Left ventricle myocardium inferior (tissue), 1 donor: ENCODE measurements at regions not wholly inside any gene's neighbourhood (a gene's known extent, or its start where the extent isn't known, plus 50 kb on each side); places are given as distances from the start of the nearest gene placed in this dataset.

Experiments
- DNase-seq: peaks from one replicate; pipeline ENCODE4 v3.0.0-alpha.2; 2020
- H3K27ac ChIP-seq: fragments of 200-600 bp; replicated peaks from 2 replicates; pipeline ENCODE4 v1.8.0; 2021
- H3K27me3 ChIP-seq: fragments of 200-600 bp; 2 replicates; pipeline ENCODE4 v1.8.0; 2021; ENCODE audit warnings: low read depth
- H3K36me3 ChIP-seq: fragments of 200-600 bp; 2 replicates; pipeline ENCODE4 v1.8.0; 2021
- H3K4me1 ChIP-seq: fragments of 200-600 bp; 2 replicates; pipeline ENCODE4 v1.8.0; 2021
- H3K4me3 ChIP-seq: fragments of 200-600 bp; 2 replicates; pipeline ENCODE4 v1.8.0; 2021; ENCODE audit warnings: mild to moderate bottlenecking, moderate library complexity
- H3K9me3 ChIP-seq: fragments of 200-600 bp; replicated peaks from 2 replicates; pipeline ENCODE4 v1.8.0; 2021
- CTCF ChIP-seq: fragments of 200-600 bp; IDR thresholded peaks from 2 replicates; pipeline ENCODE4 v1.8.0; 2021; ENCODE audit warnings: antibody characterized with exemption, mild to moderate bottlenecking, borderline replicate concordance
- intact Hi-C: fragments of 100-400 bp; cut with micrococcal nuclease; formaldehyde crosslinking; loops from one replicate; pipeline ENCODE4 v1.11.0; 2022
- donor health status: DM: no; HTN: yes; CAD: no; lungs with severe emphysema.

- Histone ChIP-seq H3K36me3 (no peaks in the 10 kb centered on the region), H3K4me1 (peaks cover 4% of the 10 kb centered on the region), H3K27ac (no peak overlapping the region), H3K9me3 (no peaks in the 10 kb centered on the region), H3K4me3 (no peak overlapping the region), H3K27me3 (no peaks in the 10 kb centered on the region)
- peak; percentile 92 for TF ChIP-seq CTCF
- intact Hi-C loops: no loop called here
- peak; percentile 59 for DNase-seq
Measured at GRCh38 chr20:40962733-40963504, 65.7 kb upstream of the TOP1 start.

GRCh38 chr20:40963505-40963845 is 65.1 kb upstream of the TOP1 start:
- intact Hi-C loops: no loop called here
- DNase-seq: no peak
- Histone ChIP-seq H3K9me3 (no peaks in the 10 kb centered on the region), H3K36me3 (no peaks in the 10 kb centered on the region), H3K27me3 (no peaks in the 10 kb centered on the region), H3K4me1 (peaks cover 4% of the 10 kb centered on the region), H3K4me3 (no peak overlapping the region), H3K27ac (no peak overlapping the region)
- TF ChIP-seq CTCF: no peak

GRCh38 chr20:40965671-40966070 is 63.0 kb upstream of the TOP1 start:
- DNase-seq: no peak
- no peak overlapping the region for H3K4me3 ChIP-seq
- intact Hi-C loops: no loop called here
- no peak overlapping the region for H3K27ac ChIP-seq
- no peaks in the 10 kb centered on the region for H3K9me3 ChIP-seq
- no peaks in the 10 kb centered on the region for H3K27me3 ChIP-seq
- TF ChIP-seq CTCF: no peak
- peaks cover 15% of the 10 kb centered on the region for H3K4me1 ChIP-seq
- H3K36me3 ChIP-seq: no peaks in the 10 kb centered on the region

GRCh38 chr20:40966103-40966502 is 62.5 kb upstream of the TOP1 start:
- TF ChIP-seq CTCF: no peak
- no peaks in the 10 kb centered on the region for H3K9me3 ChIP-seq
- no peaks in the 10 kb centered on the region for H3K27me3 ChIP-seq
- no peak overlapping the region for H3K27ac ChIP-seq
- H3K4me1 ChIP-seq: peaks cover 15% of the 10 kb centered on the region
- DNase-seq: no peak
- no peak overlapping the region for H3K4me3 ChIP-seq
- H3K36me3 ChIP-seq: no peaks in the 10 kb centered on the region
- intact Hi-C loops: no loop called here

DNA sequence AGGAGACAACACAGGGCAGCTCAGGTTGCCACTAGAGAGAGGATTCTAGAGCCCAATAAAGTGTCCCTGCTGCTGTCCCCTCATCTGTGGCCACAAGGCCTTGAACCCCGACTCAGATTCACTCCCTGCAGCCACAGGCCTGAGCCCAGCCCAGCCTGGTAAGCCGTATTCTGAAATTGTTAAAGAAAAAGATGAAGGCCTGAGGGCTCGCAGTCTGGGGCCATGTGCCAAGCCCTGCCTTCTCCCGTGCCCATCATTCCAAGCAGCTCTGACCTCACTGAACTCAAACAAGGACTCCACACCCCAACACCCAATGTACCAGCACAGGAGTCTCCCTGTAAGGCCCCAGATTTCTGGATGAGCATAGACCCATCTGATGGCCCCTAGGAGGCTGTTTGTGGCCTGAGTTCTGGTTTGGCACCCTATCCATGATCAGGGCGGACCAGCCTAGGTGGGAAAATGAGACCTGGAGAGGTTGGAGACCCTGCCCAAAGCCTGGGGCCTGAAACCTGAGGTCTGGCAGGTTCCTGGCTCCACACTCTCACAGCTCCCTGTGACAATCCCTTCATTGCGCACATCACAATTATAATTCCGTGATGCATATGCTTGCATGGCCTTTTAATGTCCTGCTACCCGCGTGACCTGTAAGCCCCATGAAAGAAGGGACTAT is 62.0 kb upstream of the TOP1 start:
- no peak overlapping the region for H3K27ac ChIP-seq
- no peaks in the 10 kb centered on the region for H3K36me3 ChIP-seq
- intact Hi-C loops: no loop called here
- no peaks in the 10 kb centered on the region for H3K27me3 ChIP-seq
- H3K4me3 ChIP-seq: no peak overlapping the region
- H3K9me3 ChIP-seq: no peaks in the 10 kb centered on the region
- peaks cover 15% of the 10 kb centered on the region for H3K4me1 ChIP-seq
- no peak for DNase-seq
- no peak for TF ChIP-seq CTCF
